ENCODE measurements at regions not wholly inside any gene's neighbourhood (a gene's known extent, or its start where the extent isn't known, plus 50 kb on each side); places are given as distances from the start of the nearest gene placed in this dataset.

GRCh38 chr11:122202161-122202950, 86.3 kb upstream of the BLID start:
- 81% methylated on average over 16 of the region's 16 CpGs for WGBS (ENCODE audit: insufficient coverage)
- no peaks in the 10 kb centered on the region for H3K9me3 Mint-ChIP-seq
- H3K4me3 Mint-ChIP-seq = no peak overlapping the region
- peaks cover 0 to 6% of the 10 kb centered on the region in 2 donors for H3K4me1 Mint-ChIP-seq
- no peak for TF ChIP-seq CTCF (IDR thresholded peaks at IDR 0.05)
- Histone ChIP-seq H3K9me3 (ENCODE audit: control insufficient read depth, insufficient read depth, low read length) (no peaks in the 10 kb centered on the region), H3K27me3 (ENCODE audit: control insufficient read depth, insufficient read depth, low read length) (no peaks in the 10 kb centered on the region), H3K4me3 (ENCODE audit: low read length) (no peak overlapping the region), H3K4me1 (ENCODE audit: control insufficient read depth, insufficient read depth, low read length) (no peaks in the 10 kb centered on the region), H3K36me3 (ENCODE audit: control insufficient read depth, insufficient read depth, low read length) (no peaks in the 10 kb centered on the region), H3K27ac (ENCODE audit: low read length) (no peak overlapping the region)
- no peak overlapping the region for H3K27ac Mint-ChIP-seq
- H3K27me3 Mint-ChIP-seq (ENCODE audit: low read depth in 2 of 2) = peaks cover 30 to 36% of the 10 kb centered on the region in 2 donors
- no peaks in the 10 kb centered on the region for H3K36me3 Mint-ChIP-seq
- intact Hi-C loops (cut with micrococcal nuclease) = no loop called here
- ATAC-seq (no peak), DNase-seq (no peak)

- no peaks in the 10 kb centered on the region for H3K36me3 Mint-ChIP-seq
- ATAC-seq = no peak
- H3K4me3 Mint-ChIP-seq = no peak overlapping the region
- Histone ChIP-seq H3K36me3 (ENCODE audit: control insufficient read depth, insufficient read depth, low read length) (no peaks in the 10 kb centered on the region), H3K4me1 (ENCODE audit: control insufficient read depth, insufficient read depth, low read length) (no peaks in the 10 kb centered on the region), H3K27me3 (ENCODE audit: control insufficient read depth, insufficient read depth, low read length) (peaks cover 3% of the 10 kb centered on the region), H3K9me3 (ENCODE audit: control insufficient read depth, insufficient read depth, low read length) (no peaks in the 10 kb centered on the region), H3K27ac (ENCODE audit: low read length) (no peak overlapping the region), H3K4me3 (ENCODE audit: low read length) (no peak overlapping the region)
- WGBS (ENCODE audit: insufficient coverage) = 77% methylated on average over 4 of the region's 4 CpGs
- peaks cover 0 to 6% of the 10 kb centered on the region in 2 donors for H3K4me1 Mint-ChIP-seq
- H3K9me3 Mint-ChIP-seq = no peaks in the 10 kb centered on the region
- H3K27ac Mint-ChIP-seq = no peak overlapping the region
- H3K27me3 Mint-ChIP-seq (ENCODE audit: low read depth in 2 of 2) = peaks cover 26 to 36% of the 10 kb centered on the region in 2 donors
- TF ChIP-seq CTCF (IDR thresholded peaks at IDR 0.05) = no peak
- no peak for DNase-seq
- intact Hi-C loops (cut with micrococcal nuclease) = no loop called here
These were observed 85.1 kb upstream of the BLID start for GRCh38 chr11:122201106-122201505.

GRCh38 chr11:122199661-122200060, 83.6 kb upstream of the BLID start:
- Histone ChIP-seq H3K4me1 (ENCODE audit: control insufficient read depth, insufficient read depth, low read length) (no peaks in the 10 kb centered on the region), H3K36me3 (ENCODE audit: control insufficient read depth, insufficient read depth, low read length) (no peaks in the 10 kb centered on the region), H3K4me3 (ENCODE audit: low read length) (no peak overlapping the region), H3K27ac (ENCODE audit: low read length) (no peak overlapping the region), H3K27me3 (ENCODE audit: control insufficient read depth, insufficient read depth, low read length) (peaks cover 3% of the 10 kb centered on the region), H3K9me3 (ENCODE audit: control insufficient read depth, insufficient read depth, low read length) (no peaks in the 10 kb centered on the region)
- peaks cover 23 to 29% of the 10 kb centered on the region in 2 donors for H3K27me3 Mint-ChIP-seq (ENCODE audit: low read depth in 2 of 2)
- TF ChIP-seq CTCF (IDR thresholded peaks at IDR 0.05) = no peak
- ATAC-seq (no peak), DNase-seq (no peak)
- no peaks in the 10 kb centered on the region for H3K9me3 Mint-ChIP-seq
- H3K36me3 Mint-ChIP-seq = no peaks in the 10 kb centered on the region
- peaks cover 0 to 6% of the 10 kb centered on the region in 2 donors for H3K4me1 Mint-ChIP-seq
- WGBS (ENCODE audit: insufficient coverage) = 90% methylated on average over 3 of the region's 3 CpGs
- H3K4me3 Mint-ChIP-seq = no peak overlapping the region
- intact Hi-C loops (cut with micrococcal nuclease) = no loop called here
- no peak overlapping the region for H3K27ac Mint-ChIP-seq

All from natural killer cell (primary cell).